CD14-positive monocyte (primary cell): ENCODE measurements at regions not wholly inside any gene's neighbourhood (a gene's known extent, or its start where the extent isn't known, plus 50 kb on each side); places are given as distances from the start of the nearest gene placed in this dataset.

Experiments used
- DNase-seq, 3 donors: peaks; one replicate each; pipeline ENCODE4 v3.0.0-alpha.2; 2011 to 2022
- H2AFZ ChIP-seq: 2 replicates; pipeline ENCODE4 v1.6.0; 2012; ENCODE audit warnings: mild to moderate bottlenecking, low read depth, low read length, inconsistent platforms; ENCODE audit not compliant: insufficient read depth, poor library complexity, severe bottlenecking
- H3K27ac ChIP-seq, 2 donors: 1 replicate in 1 of 2; 2 replicates in 1 of 2; pipeline ENCODE4 v1.5.1; 2012 to 2013; ENCODE audit warnings: low read length in 2 of 2, control low read depth in 1 of 2, inconsistent platforms in 1 of 2, low read depth in 1 of 2, mild to moderate bottlenecking in 1 of 2
- H3K27me3 ChIP-seq, 2 donors: one replicate each; pipeline versions ENCODE4 v1.6.0 to v1.6.1; 2011 to 2013; ENCODE audit warnings: low read length in 2 of 2; ENCODE audit not compliant: control insufficient read depth in 2 of 2, insufficient read depth in 2 of 2
- H3K36me3 ChIP-seq, 2 donors: replicated peaks in 1 of 2; 1 replicate in 1 of 2; 2 replicates in 1 of 2; pipeline versions ENCODE4 v1.5.1 to v1.6.1; 2012 to 2013; ENCODE audit warnings: low read length in 2 of 2, control low read depth in 1 of 2, inconsistent platforms in 1 of 2, mild to moderate bottlenecking in 1 of 2; ENCODE audit not compliant: insufficient read depth in 2 of 2, control insufficient read depth in 1 of 2
- H3K4me1 ChIP-seq, 2 donors: 1 replicate in 1 of 2; 2 replicates in 1 of 2; pipeline versions ENCODE4 v1.5.1 to v1.6.1; 2012 to 2013; ENCODE audit warnings: low read length in 2 of 2, control low read depth in 1 of 2, inconsistent platforms in 1 of 2, mild to moderate bottlenecking in 1 of 2, moderate library complexity in 1 of 2; ENCODE audit not compliant: insufficient read depth in 2 of 2, control insufficient read depth in 1 of 2
- H3K4me2 ChIP-seq: replicated peaks from 2 replicates; pipeline ENCODE3; 2012; ENCODE audit warnings: low read length, moderate library complexity, mild to moderate bottlenecking; ENCODE audit not compliant: poor library complexity, severe bottlenecking; ENCODE audit errors: extremely low read depth
- H3K4me3 ChIP-seq, 3 experiments: fragments of 200-600 bp in 1 of 3; sonication (generic) in 1 of 3; replicated peaks in 1 of 3; 1 replicate in 2 of 3; 2 replicates in 1 of 3; pipeline ENCODE4 v1.5.1; 2011 to 2013; ENCODE audit warnings: low read length in 3 of 3, mild to moderate bottlenecking in 3 of 3, control low read depth in 2 of 3, low read depth in 2 of 3, inconsistent platforms in 1 of 3, moderate library complexity in 1 of 3
- H3K79me2 ChIP-seq: 2 replicates; pipeline ENCODE4 v1.6.0; 2012; ENCODE audit warnings: mild to moderate bottlenecking, control low read depth, inconsistent platforms, low read length, moderate library complexity; ENCODE audit not compliant: insufficient read depth
- H3K9ac ChIP-seq: 2 replicates; pipeline ENCODE4 v1.6.0; 2017; ENCODE audit warnings: low read length, mild to moderate bottlenecking; ENCODE audit not compliant: insufficient read depth, poor library complexity, severe bottlenecking
- H3K9me3 ChIP-seq, 2 donors: replicated peaks in 1 of 2; 1 replicate in 1 of 2; 2 replicates in 1 of 2; pipeline versions ENCODE4 v1.5.1 to v1.6.1; 2012 to 2013; ENCODE audit warnings: low read length in 2 of 2, control low read depth in 1 of 2; ENCODE audit not compliant: control insufficient read depth in 1 of 2, insufficient read depth in 1 of 2
- H4K20me1 ChIP-seq: 2 replicates; pipeline ENCODE4 v1.6.0; 2012; ENCODE audit warnings: mild to moderate bottlenecking, low read length, control low read depth, moderate library complexity; ENCODE audit not compliant: insufficient read depth
- H3K27ac Mint-ChIP-seq, 7 donors: one replicate each; pipeline ENCODE4 v1.8.0; 2020; ENCODE audit warnings: mild to moderate bottlenecking in 7 of 7, mixed read lengths in 7 of 7, moderate library complexity in 6 of 7, inconsistent platforms in 2 of 7
- H3K27me3 Mint-ChIP-seq, 3 donors: one replicate each; pipeline ENCODE4 v1.8.0; 2021 to 2022; ENCODE audit warnings: low read depth in 3 of 3, mild to moderate bottlenecking in 3 of 3, mixed read lengths in 3 of 3, moderate library complexity in 3 of 3, inconsistent platforms in 1 of 3
- H3K36me3 Mint-ChIP-seq, 2 donors: one replicate each; pipeline ENCODE4 v1.8.0; 2020; ENCODE audit warnings: mixed read lengths in 2 of 2, inconsistent platforms in 1 of 2, mild to moderate bottlenecking in 1 of 2
- H3K4me1 Mint-ChIP-seq: one replicate; pipeline ENCODE4 v1.8.0; 2020; ENCODE audit warnings: mild to moderate bottlenecking, mixed read lengths
- H3K4me3 Mint-ChIP-seq, 2 donors: one replicate each; pipeline ENCODE4 v1.8.0; 2020; ENCODE audit warnings: mild to moderate bottlenecking in 2 of 2, mixed read lengths in 2 of 2, moderate library complexity in 1 of 2
- H3K9me3 Mint-ChIP-seq, 7 donors: one replicate each; pipeline ENCODE4 v1.8.0; 2020 to 2022; ENCODE audit warnings: mixed read lengths in 7 of 7, mild to moderate bottlenecking in 6 of 7, moderate library complexity in 6 of 7, inconsistent platforms in 2 of 7
- WGBS: methylation state at CpG from one replicate; pipeline ENCODE4 v1.1.5; 2013; ENCODE audit warnings: missing lambda C conversion rate; ENCODE audit not compliant: insufficient coverage; 5-methylcytosine and 5-hydroxymethylcytosine counted together
- intact Hi-C, 2 donors: fragments of 100-400 bp; cut with micrococcal nuclease; formaldehyde crosslinking; loops; one replicate each; pipeline versions ENCODE4 v1.15.0 to v1.15.1; 2023
- TF ChIP-seq, protein P1 (sequence below): fragments of 200-600 bp; IDR thresholded peaks from one replicate; pipeline ENCODE4 v1.8.0; 2022; ENCODE audit warnings: antibody characterized with exemption, mild to moderate bottlenecking

DNA sequence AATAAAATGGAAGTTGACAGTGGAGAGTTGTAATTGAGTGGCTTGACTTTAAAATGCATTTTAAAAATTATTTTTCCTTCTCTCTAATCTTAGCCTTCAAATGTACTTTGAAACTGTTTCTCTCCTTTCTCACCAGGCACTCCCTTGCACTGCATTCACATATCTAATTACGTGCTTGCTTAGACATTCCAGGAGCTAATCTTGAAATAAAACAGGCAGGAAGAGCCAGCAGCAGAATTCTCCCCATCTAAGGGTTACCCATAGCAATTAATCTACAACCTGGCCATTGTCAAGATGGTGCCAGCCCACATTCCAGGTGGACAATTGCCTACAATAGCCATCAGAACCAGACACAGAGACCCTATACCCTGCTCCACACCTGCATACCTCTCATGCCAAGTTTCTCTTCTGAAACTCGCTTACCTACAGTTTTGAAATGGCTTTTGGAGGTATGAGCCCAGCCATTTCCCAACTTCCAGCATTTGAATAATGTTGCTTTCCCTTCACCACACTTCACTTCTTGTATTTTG is 167.6 kb upstream of the GJE1 start:
- Mint-ChIP-seq H3K4me3 (no peak overlapping the region), H3K36me3 (no peaks in the 10 kb centered on the region), H3K9me3 (peaks cover 0 to 33% (median 21%) of the 10 kb centered on the region in 7 donors), H3K27ac (no peak overlapping the region), H3K4me1 (no peaks in the 10 kb centered on the region), H3K27me3 (no peaks in the 10 kb centered on the region)
- Histone ChIP-seq H3K27me3 (no peaks in the 10 kb centered on the region), H3K4me1 (no peaks in the 10 kb centered on the region), H3K9me3 (peaks cover 30 to 32% of the 10 kb centered on the region in 2 donors), H3K4me3 (no peak overlapping the region), H2AFZ (no peak overlapping the region), H3K36me3 (no peaks in the 10 kb centered on the region), H3K27ac (no peak overlapping the region), H3K79me2 (no peaks in the 10 kb centered on the region), H4K20me1 (no peaks in the 10 kb centered on the region), H3K9ac (no peak overlapping the region), H3K4me2 (no peak overlapping the region)
- WGBS, result 100% methylated on average over 2 of the region's 2 CpGs
- DNase-seq, result no peak
- intact Hi-C loops, result no loop called here
- TF ChIP-seq, protein P1, sequence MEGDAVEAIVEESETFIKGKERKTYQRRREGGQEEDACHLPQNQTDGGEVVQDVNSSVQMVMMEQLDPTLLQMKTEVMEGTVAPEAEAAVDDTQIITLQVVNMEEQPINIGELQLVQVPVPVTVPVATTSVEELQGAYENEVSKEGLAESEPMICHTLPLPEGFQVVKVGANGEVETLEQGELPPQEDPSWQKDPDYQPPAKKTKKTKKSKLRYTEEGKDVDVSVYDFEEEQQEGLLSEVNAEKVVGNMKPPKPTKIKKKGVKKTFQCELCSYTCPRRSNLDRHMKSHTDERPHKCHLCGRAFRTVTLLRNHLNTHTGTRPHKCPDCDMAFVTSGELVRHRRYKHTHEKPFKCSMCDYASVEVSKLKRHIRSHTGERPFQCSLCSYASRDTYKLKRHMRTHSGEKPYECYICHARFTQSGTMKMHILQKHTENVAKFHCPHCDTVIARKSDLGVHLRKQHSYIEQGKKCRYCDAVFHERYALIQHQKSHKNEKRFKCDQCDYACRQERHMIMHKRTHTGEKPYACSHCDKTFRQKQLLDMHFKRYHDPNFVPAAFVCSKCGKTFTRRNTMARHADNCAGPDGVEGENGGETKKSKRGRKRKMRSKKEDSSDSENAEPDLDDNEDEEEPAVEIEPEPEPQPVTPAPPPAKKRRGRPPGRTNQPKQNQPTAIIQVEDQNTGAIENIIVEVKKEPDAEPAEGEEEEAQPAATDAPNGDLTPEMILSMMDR, result no peak

GRCh38 chr6:141963543-141964295 is 169.0 kb upstream of the GJE1 start:
- H3K9me3 ChIP-seq, result peaks cover 22 to 24% of the 10 kb centered on the region in 2 donors
- DNase-seq, result no peak
- H3K27me3 ChIP-seq, result no peaks in the 10 kb centered on the region
- no peak overlapping the region for H2AFZ ChIP-seq
- Mint-ChIP-seq H3K4me3 (no peak overlapping the region), H3K9me3 (peaks cover 0 to 31% (median 21%) of the 10 kb centered on the region in 7 donors), H3K36me3 (no peaks in the 10 kb centered on the region), H3K4me1 (no peaks in the 10 kb centered on the region), H3K27ac (no peak overlapping the region), H3K27me3 (no peaks in the 10 kb centered on the region)
- no peaks in the 10 kb centered on the region for H3K36me3 ChIP-seq
- H3K4me2 ChIP-seq, result no peak overlapping the region
- no peaks in the 10 kb centered on the region for H4K20me1 ChIP-seq
- TF ChIP-seq, protein P1, result no peak
- WGBS, result 100% methylated on average over 1 of the region's 3 CpGs
- no peaks in the 10 kb centered on the region for H3K4me1 ChIP-seq
- H3K4me3 ChIP-seq, result no peak overlapping the region
- no peak overlapping the region for H3K27ac ChIP-seq
- no peaks in the 10 kb centered on the region for H3K79me2 ChIP-seq
- intact Hi-C loops, result no loop called here
- no peak overlapping the region for H3K9ac ChIP-seq
